Heart left ventricle (tissue), 16 donors: ENCODE measurements at regions not wholly inside any gene's neighbourhood (a gene's known extent, or its start where the extent isn't known, plus 50 kb on each side); places are given as distances from the start of the nearest gene placed in this dataset.
"Not testable (repeated sequence)": the region's sequence is repeated elsewhere in the genome, so short reads cannot be mapped to it uniquely, and the experiment has no call there.

Source experiments
- ATAC-seq, 4 donors: fragments of 200-7000 bp; cut with Tn5 transposase; one replicate each; pipeline ENCODE4 v1.9.1; 2020 to 2022; ENCODE audit warnings: moderate library complexity in 4 of 4, mild to moderate bottlenecking in 3 of 4, moderate number of reproducible peaks in 1 of 4
- DNase-seq, 5 donors: peaks; one replicate each; pipeline ENCODE4 v3.0.0-alpha.2; 2020
- H3K27ac ChIP-seq, 12 donors: fragments of 200-600 bp; sonication (generic) in 4 of 12; one replicate each; pipeline versions ENCODE4 v1.5.0 to v1.8.0; 2016 to 2022; ENCODE audit warnings: mild to moderate bottlenecking in 2 of 12
- H3K27me3 ChIP-seq, 9 donors: fragments of 200-600 bp; sonication (generic) in 2 of 9; one replicate each; pipeline versions ENCODE4 v1.5.1 to v1.8.0; 2016 to 2022; ENCODE audit warnings: mild to moderate bottlenecking in 3 of 9
- H3K36me3 ChIP-seq, 9 donors: fragments of 200-600 bp; sonication (generic) in 2 of 9; one replicate each; pipeline versions ENCODE4 v1.5.0 to v1.8.0; 2018 to 2022; ENCODE audit warnings: mild to moderate bottlenecking in 2 of 9
- H3K4me1 ChIP-seq, 12 donors: fragments of 200-600 bp; sonication (generic) in 4 of 12; one replicate each; pipeline versions ENCODE4 v1.5.0 to v1.8.0; 2016 to 2022; ENCODE audit warnings: mild to moderate bottlenecking in 3 of 12
- H3K4me3 ChIP-seq, 12 donors: fragments of 200-600 bp; sonication (generic) in 4 of 12; one replicate each; pipeline versions ENCODE4 v1.5.0 to v1.8.0; 2017 to 2022; ENCODE audit warnings: mild to moderate bottlenecking in 9 of 12, moderate library complexity in 4 of 12
- H3K9me3 ChIP-seq, 12 donors: fragments of 200-600 bp; sonication (generic) in 4 of 12; one replicate each; pipeline versions ENCODE4 v1.5.0 to v1.8.0; 2016 to 2022; ENCODE audit warnings: mild to moderate bottlenecking in 1 of 12
- POLR2A ChIP-seq, 2 donors: fragments of 450-650 bp; IDR thresholded peaks; one replicate each; pipeline ENCODE4 v1.6.1; 2017; ENCODE audit warnings: antibody characterized with exemption in 2 of 2, mild to moderate bottlenecking in 2 of 2, moderate library complexity in 2 of 2
- WGBS, 4 donors: extraction: QIAGEN DNeasy Blood & Tissue Kit in 2 of 4; methylation state at CpG; one replicate each; pipeline versions ENCODE4 v1.1.5 to v1.1.7; 2013 to 2018; 5-methylcytosine and 5-hydroxymethylcytosine counted together
- intact Hi-C, 10 donors: fragments of 100-400 bp; cut with DNase I; formaldehyde crosslinking; loops; one replicate each; pipeline versions ENCODE4 v1.11.1 to v1.14.2; 2022
- TF ChIP-seq, protein P1 (sequence below), 12 donors: fragments of 200-600 bp; sonication (generic) in 4 of 12; IDR thresholded peaks; one replicate each; pipeline versions ENCODE4 v1.5.0 to v1.8.0; 2018 to 2022; ENCODE audit warnings: antibody characterized with exemption in 12 of 12, mild to moderate bottlenecking in 5 of 12
- donor health status: ischemic (EF 13 %, LVEDD 7.1; RV severe dilation, severe dysfunction).
- donor health status: healthy with polysubstance abuse.
- donor health status: DM: no; HTN: yes; CAD: no.
- donor health status: DM: no; HTN: no; CAD: no.
- donor health status: ischemic (EF 25% LVEDD 6.9; RV normal size, moderate dysfunction).
- donor health status: ischemic (EF 25% LVEDD 5.7; RV mildly dilated, moderate dysfunction).
- donor health status: healthy.
- donor health status: DM: yes; HTN: yes; CAD: no.
- donor health status: ischemic (EF 35%, LVEDD 5.7; RV mildly dilated, moderate dysfunction).
- donor health status: nonischemic (EF 11% LVEDD 7.7; RV severe dilation, severe dysfunction).
- donor health status: DM: yes; HTN: yes; CAD: no.
- donor health status: PGD.
- donor health status: ischemic (EF 29% LVEDD 5.4; RV normal size, mild dysfunction).
- donor health status: nonischemic (EF 23%, LVEDD 6.1; RV moderate dilation, normal function).

DNA sequence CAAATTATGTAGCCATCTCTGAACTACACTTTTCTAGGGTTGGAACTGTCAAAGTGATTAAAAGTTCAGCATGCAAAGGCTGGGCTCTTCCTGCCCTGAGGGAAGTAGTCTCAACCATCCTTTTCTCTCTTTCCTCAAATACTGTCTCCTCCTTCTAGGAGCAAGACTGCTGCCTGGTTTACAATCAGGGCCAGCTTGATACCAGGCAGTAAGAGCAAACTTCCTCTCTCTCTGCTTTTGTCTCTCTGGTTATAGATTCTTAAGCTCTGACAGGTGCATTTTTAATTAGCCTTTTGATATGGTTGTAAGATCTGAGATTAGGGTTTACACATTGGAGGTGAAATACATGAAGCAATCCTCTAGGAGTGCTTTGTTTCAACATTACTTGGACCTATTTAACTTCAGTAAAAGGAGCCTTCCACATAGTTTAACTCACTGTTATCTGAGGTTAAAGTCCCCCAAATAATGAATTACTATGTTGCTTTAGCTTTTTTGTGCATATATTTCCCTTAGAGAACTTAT is 436.1 kb downstream of the SPATA31D1 start:
- intact Hi-C loops: no loop called here
- Histone ChIP-seq H3K36me3 (no peaks in the 10 kb centered on the region), H3K4me3 (no peak overlapping the region), H3K4me1 (peaks cover 0 to 8% (median 0%) of the 10 kb centered on the region in 12 donors), H3K27me3 (no peaks in the 10 kb centered on the region), H3K27ac (no peak overlapping the region), H3K9me3 (no peaks in the 10 kb centered on the region)
- ATAC-seq (no peak), DNase-seq (no peak)
- no peak for TF ChIP-seq POLR2A (IDR thresholded peaks at IDR 0.05)
- TF ChIP-seq, protein P1, sequence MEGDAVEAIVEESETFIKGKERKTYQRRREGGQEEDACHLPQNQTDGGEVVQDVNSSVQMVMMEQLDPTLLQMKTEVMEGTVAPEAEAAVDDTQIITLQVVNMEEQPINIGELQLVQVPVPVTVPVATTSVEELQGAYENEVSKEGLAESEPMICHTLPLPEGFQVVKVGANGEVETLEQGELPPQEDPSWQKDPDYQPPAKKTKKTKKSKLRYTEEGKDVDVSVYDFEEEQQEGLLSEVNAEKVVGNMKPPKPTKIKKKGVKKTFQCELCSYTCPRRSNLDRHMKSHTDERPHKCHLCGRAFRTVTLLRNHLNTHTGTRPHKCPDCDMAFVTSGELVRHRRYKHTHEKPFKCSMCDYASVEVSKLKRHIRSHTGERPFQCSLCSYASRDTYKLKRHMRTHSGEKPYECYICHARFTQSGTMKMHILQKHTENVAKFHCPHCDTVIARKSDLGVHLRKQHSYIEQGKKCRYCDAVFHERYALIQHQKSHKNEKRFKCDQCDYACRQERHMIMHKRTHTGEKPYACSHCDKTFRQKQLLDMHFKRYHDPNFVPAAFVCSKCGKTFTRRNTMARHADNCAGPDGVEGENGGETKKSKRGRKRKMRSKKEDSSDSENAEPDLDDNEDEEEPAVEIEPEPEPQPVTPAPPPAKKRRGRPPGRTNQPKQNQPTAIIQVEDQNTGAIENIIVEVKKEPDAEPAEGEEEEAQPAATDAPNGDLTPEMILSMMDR (IDR thresholded peaks at IDR 0.05): no peak

DNA sequence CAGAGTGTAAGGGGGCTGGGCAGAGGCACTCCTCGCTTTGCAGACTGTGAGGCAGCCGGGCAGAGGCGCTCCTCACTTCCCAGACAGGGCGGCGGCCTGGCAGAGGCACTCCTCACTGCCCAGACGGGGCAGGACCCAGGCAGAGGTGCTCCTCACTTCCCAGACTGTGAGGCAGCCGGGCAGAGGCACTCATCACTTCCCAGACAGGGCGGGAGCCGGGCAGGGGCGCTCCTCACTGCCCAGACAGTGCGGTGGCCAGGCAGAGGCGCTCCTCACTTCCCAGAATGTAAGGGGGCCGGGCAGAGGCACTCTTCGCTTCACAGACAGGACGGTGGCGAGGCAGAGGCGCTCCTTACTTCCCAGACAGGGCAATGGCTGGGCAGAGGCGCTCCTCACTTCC is 442.5 kb downstream of the SPATA31D1 start:
- Histone ChIP-seq H3K4me1 (no peaks in the 10 kb centered on the region), H3K9me3 (peaks cover 0 to 19% (median 8%) of the 10 kb centered on the region in 12 donors), H3K27me3 (no peaks in the 10 kb centered on the region), H3K36me3 (no peaks in the 10 kb centered on the region), H3K4me3 (no peak overlapping the region), H3K27ac (no peak overlapping the region)
- no peak for ATAC-seq
- no peak for TF ChIP-seq POLR2A (IDR thresholded peaks at IDR 0.05)
- TF ChIP-seq, protein P1 (IDR thresholded peaks at IDR 0.05): no peak
- WGBS, 4 donors: 86 to 88% (median 88%) methylated on average over 11 to 18 of the region's 18 CpGs
- intact Hi-C loops: no loop called here
- no peak for DNase-seq

DNA sequence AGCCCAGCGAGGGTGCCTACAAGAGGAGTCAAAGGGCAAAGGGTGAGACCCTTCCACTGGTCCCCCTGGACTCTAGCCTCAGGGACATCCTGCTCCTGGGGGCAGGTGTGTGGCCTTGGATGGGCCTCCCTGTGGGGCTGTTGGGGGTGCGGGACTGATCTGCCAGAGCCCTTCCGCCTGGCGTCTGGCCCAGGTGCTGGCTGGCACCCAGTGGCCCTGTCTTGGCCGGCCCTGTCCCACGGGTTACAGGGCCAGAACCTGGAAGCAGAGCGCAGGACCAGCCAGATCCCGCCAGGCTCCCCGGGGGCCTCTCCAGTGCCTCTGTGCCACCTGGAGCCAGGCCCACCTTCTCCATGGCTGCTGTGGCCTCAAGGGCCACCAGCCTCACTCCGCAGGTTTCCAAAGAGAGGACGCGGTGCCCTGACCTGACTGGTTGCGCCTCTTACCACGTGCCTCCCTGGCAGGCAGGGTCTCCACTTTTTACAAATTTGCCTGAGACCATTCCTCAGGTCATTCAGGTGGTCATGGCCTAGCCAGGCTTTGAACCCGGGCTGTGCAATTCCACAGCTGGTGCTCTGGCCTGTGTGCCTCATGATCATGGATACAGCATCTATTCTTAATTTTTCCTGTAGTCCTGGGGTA is 444.8 kb downstream of the SPATA31D1 start:
- intact Hi-C loops, H3K4me3 ChIP-seq, H3K27me3 ChIP-seq, DNase-seq, ATAC-seq, H3K27ac ChIP-seq, H3K4me1 ChIP-seq, H3K36me3 ChIP-seq: not testable (repeated sequence)
- 25 to 93% (median 93%) methylated on average over 1 to 15 of the region's 15 CpGs for WGBS, 4 donors
- H3K9me3 ChIP-seq: peaks cover 0 to 22% (median 8%) of the 10 kb centered on the region in 12 donors

DNA sequence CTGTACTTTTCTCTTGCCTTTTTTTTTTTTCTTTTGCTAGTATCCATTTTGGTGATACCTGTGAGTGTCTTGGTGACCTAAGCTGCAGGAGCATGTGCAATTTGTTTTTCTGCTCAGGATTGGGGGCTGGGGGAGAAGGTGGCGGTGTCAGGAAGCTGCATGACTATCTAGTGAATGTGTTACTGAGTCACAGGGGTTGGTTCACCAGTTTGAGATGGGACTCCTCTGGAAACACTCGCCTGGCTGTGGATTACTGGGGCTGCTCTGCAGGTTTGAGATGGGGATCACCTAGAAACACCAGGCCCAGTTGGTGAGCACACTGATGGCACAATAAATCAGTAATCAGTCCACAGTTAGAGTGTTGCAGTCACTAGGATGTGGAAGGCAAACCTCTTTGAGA is 447.9 kb downstream of the SPATA31D1 start:
- ATAC-seq (no peak), DNase-seq (no peak)
- no peaks in the 10 kb centered on the region for H3K36me3 ChIP-seq
- intact Hi-C loops: no loop called here
- no peak overlapping the region for H3K27ac ChIP-seq
- WGBS, 4 donors: 82 to 93% (median 85%) methylated on average over 2 of the region's 2 CpGs
- H3K4me3 ChIP-seq: no peak overlapping the region
- H3K9me3 ChIP-seq: peaks cover 0 to 43% (median 16%) of the 10 kb centered on the region in 12 donors
- H3K4me1 ChIP-seq: no peaks in the 10 kb centered on the region
- no peaks in the 10 kb centered on the region for H3K27me3 ChIP-seq
- TF ChIP-seq, protein P1 (IDR thresholded peaks at IDR 0.05): no peak
- TF ChIP-seq POLR2A (IDR thresholded peaks at IDR 0.05): no peak

DNA sequence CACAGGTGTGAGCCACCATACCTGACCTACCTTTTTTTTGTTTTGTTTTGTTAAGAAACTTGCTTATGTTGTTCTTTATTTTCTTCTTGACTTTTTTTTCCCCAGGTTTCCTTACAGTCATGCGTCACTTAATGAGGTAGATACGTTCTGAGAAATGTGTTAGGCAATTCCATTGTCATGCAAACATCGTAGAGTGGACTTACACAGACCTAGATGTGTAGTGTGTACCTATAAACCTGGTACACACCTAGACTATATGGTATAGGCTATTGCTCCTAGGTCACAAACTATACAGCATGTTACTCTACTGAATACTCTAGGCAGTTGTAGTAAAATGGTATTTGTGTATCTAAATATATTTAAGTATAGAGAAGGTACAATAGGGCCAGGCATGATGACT is 448.6 kb downstream of the SPATA31D1 start:
- H3K27me3 ChIP-seq, H3K4me3 ChIP-seq, ATAC-seq, H3K4me1 ChIP-seq, H3K27ac ChIP-seq, DNase-seq, intact Hi-C loops, H3K36me3 ChIP-seq: not testable (repeated sequence)
- peaks cover 0 to 44% (median 18%) of the 10 kb centered on the region in 12 donors for H3K9me3 ChIP-seq
- 86 to 90% (median 88%) methylated on average over 3 of the region's 3 CpGs for WGBS, 4 donors
